GM21390 (cell line): ENCODE measurements at regions not wholly inside any gene's neighbourhood (a gene's known extent, or its start where the extent isn't known, plus 50 kb on each side); places are given as distances from the start of the nearest gene placed in this dataset.

Experiments
- ATAC-seq: cut with Tn5 transposase; IDR thresholded peaks from one replicate; pipeline ENCODE4 v1.9.1; 2021; ENCODE audit not compliant: unreplicated experiment

DNA sequence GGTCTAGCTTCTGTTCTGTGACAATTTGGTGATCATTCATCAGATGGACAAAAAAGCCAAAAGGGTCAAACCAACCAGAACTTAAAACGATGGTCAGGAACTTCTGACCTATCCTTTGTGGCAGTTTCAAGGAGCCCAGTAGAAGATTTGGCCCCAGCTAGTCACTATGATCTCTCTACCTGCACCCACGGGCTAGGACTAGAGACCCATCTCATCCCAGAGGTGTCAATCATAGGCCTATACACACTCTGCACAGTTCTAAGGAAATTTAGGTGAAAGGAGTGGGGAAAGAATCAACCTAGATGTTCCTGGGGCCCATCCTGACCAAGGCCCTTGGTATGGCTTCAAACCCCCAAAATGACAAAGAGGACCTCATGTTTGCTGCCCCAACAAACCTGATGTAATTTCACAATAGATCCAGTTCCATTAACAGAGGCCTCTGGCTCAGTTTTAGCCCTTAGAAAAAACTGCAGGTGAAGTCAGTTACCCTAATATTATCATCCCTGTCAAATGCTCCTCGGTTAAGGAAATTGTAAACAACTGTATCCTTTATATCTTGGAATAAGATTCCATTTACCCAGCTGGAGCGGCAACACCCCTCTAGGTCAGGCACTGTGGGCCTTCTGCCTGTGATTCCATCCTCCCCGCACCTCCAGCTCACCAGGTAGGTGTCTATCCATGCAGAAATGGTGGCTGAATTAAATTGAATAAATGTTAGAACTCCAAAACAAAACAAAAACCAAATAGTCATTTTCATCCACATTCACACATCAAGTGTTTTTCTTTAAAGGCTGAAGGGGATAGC lies 138.7 kb downstream of the ENC1 start:
- no peak for ATAC-seq

DNA sequence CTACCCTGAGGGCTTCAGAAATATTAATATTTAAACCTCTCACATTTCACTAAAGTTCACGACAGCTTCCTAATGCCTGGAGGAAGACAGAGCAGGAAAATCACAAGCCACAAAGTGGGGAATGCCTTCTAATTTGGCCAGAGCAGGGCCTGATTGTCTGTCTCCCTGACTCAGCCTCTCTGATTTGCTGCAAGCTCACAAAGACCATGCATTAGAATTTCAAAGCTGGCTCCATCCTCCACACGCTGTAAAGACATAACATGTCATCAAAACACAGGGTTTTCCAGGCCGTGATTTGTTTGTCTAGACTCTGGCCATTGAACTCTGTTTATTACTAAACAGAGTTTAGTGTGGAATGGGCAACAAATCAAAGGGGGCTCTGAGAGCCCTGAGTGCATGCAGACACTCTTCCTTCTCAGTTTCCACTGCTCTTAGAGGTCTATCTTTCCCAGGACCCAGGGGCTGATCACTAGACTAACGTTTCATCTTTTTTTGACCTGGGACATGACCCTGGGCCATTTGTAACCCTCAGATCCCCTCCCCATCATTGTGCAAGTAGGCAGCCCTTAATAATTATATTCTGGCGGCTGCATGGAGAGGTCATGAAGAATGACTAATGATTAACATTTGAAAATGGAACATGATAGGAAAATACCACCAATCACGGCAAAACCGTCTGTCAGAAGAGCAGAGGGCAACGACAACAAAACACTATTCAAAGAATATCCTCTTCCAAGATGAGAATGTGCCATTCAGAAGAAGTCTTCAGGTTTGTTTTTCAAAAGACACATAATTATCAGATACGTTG lies 140.2 kb downstream of the ENC1 start:
- no peak for ATAC-seq

- ATAC-seq, result no peak
These were observed 141.1 kb downstream of the ENC1 start for GRCh38 chr5:74499256-74500050.

DNA sequence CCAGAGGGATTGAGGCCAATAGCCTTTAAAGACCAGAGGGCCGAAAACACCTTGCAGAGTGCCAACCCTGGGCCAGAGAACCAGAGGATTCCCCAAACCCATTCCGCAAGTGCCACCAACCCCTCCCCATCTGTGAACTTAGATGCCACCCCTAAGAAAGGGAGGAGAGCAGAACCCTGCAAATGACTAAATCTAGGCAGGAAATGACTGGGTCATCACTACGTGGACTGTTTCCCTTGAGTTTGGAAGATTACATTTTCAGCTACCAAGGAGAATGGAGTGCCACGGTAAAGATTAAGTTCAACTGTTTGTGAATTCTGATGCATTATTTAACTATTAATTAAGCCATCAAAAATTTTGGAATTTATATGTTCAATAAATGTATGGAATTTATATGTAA lies 142.8 kb downstream of the ENC1 start:
- ATAC-seq, result no peak

- no peak for ATAC-seq
These were observed 147.1 kb downstream of the ENC1 start for GRCh38 chr5:74493411-74493810.

GRCh38 chr5:74492230-74492629 lies 148.3 kb downstream of the ENC1 start:
- ATAC-seq, result no peak

GRCh38 chr5:74491586-74491985 lies 148.9 kb downstream of the ENC1 start:
- no peak for ATAC-seq

- ATAC-seq, result peak; percentile 94
These were observed 149.7 kb downstream of the ENC1 start for GRCh38 chr5:74490814-74491213.

GRCh38 chr5:74482990-74483389 lies 157.5 kb downstream of the ENC1 start:
- ATAC-seq, result no peak

DNA sequence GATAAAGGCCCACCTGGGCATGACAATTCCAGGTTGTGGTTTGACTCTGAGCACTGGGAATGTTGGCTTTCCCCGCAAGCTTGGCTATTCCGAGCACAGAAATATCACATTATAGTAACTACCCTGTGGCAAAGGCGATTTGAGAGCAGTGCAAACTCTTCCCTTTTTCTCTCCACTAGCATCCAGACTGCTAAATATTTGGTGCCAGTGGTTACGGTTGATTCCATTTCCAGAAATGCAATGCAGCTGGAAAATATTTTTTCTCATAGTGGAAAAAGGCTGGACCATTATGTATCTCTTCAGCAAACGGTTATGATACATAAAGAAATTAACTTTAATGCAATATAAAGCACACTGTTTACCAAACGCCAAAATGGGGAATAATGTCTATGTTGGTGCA lies 158.0 kb downstream of the ENC1 start:
- no peak for ATAC-seq

DNA sequence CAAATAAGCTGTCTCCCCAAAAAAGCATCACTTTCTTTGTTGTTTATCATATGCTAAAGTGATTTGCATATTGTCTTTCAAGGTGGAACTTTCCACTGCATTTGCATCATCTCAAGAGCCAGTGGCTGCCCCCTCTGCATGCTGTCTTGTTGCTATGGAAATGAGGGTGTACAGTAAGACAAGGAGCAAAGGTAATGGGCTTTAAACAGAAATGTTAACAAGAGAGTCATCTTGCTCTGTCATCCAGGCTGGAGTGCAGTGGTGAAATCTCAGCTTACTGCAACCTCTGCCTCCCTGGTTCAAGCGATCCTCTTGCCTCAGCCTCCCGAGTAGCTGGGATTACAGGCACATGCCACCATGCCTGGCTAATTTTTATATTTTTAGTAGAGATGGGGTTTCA lies 159.2 kb downstream of the ENC1 start:
- peak; percentile 74 for ATAC-seq

GRCh38 chr5:74480201-74480600 lies 160.3 kb downstream of the ENC1 start:
- no peak for ATAC-seq

- ATAC-seq, result no peak
These were observed 162.2 kb downstream of the ENC1 start for GRCh38 chr5:74478328-74478727.

DNA sequence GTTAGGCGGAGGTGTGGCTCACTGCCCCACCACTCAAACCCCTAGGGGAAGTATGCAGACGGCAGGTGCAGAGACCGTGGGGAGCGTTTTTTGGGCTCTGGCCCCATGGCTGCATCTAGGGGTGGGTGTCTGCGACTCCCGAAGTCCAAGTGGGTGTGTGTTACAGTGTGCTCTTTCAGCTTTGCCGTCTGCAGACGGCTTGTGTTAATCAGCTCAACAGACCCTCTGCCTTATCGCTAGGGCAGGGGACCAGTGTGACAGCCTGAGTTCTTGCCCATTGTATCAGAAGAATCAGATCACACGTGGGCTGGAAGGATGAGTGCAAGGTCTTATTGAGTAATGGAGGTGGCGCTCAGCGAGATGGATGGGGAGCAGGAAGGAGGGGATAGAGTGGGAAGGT lies 162.8 kb downstream of the ENC1 start:
- no peak for ATAC-seq

DNA sequence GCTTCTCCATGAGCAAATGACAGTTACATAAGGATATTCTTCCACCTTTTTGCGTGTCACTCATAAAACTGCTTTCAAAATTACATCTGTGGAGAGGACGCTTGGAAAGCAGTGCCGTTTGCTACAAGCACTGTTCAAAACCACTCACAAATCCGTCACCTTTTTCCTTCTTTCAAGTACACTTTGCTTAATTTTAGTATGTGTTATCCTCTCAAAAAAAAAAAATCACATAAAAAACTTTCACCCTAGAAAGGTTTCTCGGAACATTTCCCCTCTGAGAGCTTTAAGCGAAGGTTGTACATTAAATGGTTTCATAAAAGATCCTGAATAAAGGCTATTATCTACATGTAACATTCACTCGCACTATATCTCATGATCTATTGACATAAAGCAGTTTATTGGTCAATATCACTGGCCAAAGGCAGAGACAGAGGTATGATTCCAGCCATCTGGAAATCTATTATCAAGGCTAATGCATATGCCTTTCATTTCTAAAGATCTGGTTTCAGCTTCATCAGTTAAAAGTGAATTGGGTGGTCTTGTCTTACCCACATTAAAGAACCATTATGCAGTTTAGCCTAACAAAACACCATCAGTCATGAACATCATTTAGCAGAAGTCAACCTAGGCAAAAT lies 163.6 kb downstream of the ENC1 start:
- no peak for ATAC-seq

DNA sequence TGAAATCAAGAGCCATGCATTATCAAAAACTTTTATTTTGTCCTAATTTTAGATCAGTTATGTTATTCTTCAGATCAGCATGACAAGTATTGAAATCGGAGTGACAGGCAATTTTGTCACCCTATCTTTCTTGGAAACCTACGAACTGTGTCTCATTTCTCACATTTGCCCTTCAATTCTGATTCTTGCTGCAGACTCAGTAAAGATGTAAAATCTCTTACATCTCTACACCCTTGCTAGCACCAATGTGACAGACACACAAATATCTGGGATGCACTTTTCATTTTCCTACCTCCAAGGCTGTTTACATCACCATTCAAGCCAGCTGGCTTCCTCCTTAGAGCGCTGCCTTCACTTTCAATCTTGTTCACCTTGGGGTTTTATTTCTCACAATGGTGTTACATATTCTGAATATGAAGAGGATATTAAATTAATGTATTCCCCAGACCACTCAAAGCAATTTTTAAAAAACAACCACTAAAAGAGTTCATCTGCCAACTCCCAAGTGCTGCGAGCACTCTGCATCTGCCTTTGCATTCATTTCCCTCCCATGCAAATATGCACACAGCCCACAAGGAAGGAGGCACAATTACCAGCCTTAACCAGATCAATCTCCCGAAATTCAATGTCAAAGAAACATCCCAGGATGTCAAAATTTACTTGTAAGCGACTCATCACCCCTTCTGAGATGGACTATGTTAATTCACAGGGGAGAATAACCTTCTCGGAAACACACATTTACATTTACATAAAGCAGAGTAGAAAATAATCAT lies 164.3 kb downstream of the ENC1 start:
- ATAC-seq, result no peak

GRCh38 chr5:74471875-74472274 lies 168.7 kb downstream of the ENC1 start:
- ATAC-seq, result no peak

DNA sequence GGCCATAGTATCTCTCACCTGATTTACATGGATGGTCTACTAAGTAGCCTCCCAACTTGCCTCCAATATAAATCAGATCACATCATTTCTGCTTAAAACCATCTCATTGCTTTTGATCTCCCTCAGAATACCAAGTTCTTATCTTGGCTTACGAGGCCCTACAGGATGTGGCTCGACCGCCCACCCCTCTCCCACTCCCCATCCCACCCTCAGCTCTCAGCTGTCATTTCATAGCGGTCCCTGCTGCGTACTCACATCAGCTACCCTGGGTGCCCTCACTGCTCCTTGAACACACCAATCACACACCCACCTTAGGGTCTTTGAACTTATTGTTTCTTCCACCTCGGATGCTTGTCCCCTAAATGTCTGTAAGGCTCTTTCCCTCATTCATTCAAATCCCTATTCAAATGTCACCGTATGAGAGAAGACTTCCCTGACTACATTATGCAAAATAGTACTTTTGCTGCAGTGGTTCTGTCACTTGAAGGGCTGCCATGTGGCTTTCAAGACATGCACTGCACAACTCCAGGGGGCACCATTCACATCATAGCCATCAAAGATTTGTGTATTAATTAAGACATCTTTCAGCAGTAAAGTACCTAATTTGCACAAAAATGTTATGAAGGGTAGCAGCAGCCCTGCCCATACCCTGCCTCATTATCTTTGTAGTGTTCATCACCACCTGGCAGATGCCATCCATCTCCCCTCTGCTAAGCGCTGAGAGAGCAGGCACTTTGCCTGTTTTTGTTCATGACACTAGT lies 171.1 kb downstream of the ENC1 start:
- no peak for ATAC-seq

- ATAC-seq, result no peak
These were observed 172.1 kb downstream of the ENC1 start for GRCh38 chr5:74468421-74468820.

DNA sequence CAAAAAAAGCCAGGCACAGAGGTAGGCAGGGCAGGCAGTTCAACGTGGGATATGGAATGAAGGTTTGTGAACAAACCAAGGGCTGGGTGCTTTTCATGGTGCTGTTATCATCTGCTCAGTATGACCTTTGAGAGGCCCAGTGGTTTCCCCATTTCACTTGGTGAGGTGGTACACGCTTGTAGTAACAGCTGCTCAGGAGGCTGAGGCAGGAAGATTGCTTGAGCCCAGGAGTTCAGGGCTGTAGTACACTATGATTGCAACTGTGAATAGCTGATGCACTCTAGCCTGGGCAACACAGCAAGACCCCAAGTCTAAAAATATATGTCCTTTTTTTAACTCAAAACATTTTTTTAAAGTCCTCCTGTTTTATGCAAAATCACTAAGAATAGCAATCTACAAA lies 174.8 kb downstream of the ENC1 start:
- ATAC-seq, result no peak
